ENCODE measurements at regions not wholly inside any gene's neighbourhood (a gene's known extent, or its start where the extent isn't known, plus 50 kb on each side); places are given as distances from the start of the nearest gene placed in this dataset.

DNA sequence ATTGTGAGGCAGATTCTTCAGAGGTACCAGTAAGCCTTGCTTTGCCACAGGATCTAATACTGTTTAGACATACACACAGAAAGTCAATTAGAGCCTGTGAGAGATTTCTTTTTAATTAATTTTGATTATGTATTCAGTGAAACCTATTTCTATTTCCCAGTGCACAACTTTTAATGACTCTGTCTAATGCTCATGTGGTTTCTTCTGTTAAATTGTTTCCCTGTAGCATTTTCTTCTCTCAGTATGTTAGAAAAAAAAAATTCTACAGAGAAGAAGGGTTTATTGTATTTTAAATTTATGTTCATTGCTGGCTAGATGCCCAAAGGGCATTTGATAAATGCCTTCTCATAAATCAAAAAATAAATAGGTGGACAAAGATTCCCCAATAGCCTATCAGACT, 293.7 kb downstream of the C6orf118 start:
- TF ChIP-seq SIN3A (IDR thresholded peaks at IDR 0.05; ENCODE audit: borderline replicate concordance, insufficient read depth, low read length), result no peak
- TF ChIP-seq REST (IDR thresholded peaks at IDR 0.05; ENCODE audit: insufficient read depth in 1 of 2, low read depth in 2 of 2, low read length in 2 of 2), result no peak
- TF ChIP-seq POLR2AphosphoS5 (IDR thresholded peaks at IDR 0.05; ENCODE audit: low read depth, low read length), result no peak
- no peak for TF ChIP-seq TAF1 (IDR thresholded peaks at IDR 0.05; ENCODE audit: borderline replicate concordance, insufficient read depth, low read length)
- TF ChIP-seq FOXP2 (optimal IDR thresholded peaks at IDR 0.05; ENCODE audit: borderline replicate concordance, extremely low read depth, extremely low read length, insufficient read depth), result no peak

DNA sequence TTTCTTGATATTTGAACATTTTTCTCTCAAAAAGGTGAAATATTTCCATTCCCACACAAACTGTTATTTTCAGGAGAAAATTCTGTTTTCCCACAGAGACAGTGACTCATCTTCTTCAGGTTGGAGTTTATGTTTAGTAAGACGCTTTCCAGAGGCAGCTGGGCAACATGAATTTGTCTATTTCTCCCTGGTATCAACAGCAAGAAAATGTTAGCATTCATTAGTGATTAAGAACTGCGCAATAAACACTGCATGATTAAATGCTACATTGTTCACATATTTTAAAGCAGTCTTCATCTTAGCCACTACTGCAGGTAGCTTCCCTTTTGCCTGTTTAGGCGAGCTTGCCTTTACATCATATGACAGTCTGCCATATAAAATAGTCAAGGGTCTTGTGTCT, 295.7 kb downstream of the C6orf118 start:
- no peak for TF ChIP-seq SIN3A (IDR thresholded peaks at IDR 0.05; ENCODE audit: borderline replicate concordance, insufficient read depth, low read length)

DNA sequence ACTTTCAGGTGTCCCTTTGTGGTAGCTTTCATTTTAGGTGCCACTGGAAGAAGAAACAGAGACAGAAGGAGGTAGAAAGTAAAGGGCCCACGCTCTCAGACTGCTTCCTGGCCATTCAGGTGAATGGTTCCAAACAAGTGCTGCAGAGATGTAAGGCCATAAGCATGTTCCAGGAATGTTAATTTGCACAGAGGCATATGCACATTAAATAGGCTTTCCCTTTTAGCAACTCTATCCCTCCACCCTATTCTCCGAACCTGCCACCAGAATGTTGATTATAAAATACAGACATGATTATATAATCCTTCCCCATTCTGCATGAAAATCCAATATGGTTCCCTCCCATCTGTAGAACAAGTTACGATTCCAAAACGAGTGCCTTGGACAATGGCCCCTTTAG, 297.2 kb downstream of the C6orf118 start:
- no peak for TF ChIP-seq POLR2AphosphoS5 (IDR thresholded peaks at IDR 0.05; ENCODE audit: low read depth, low read length)
- TF ChIP-seq FOXP2 (optimal IDR thresholded peaks at IDR 0.05; ENCODE audit: borderline replicate concordance, extremely low read depth, extremely low read length, insufficient read depth), result no peak
- TF ChIP-seq TAF1 (IDR thresholded peaks at IDR 0.05; ENCODE audit: borderline replicate concordance, insufficient read depth, low read length), result no peak
- TF ChIP-seq REST (IDR thresholded peaks at IDR 0.05; ENCODE audit: insufficient read depth in 1 of 2, low read depth in 2 of 2, low read length in 2 of 2), result no peak
- TF ChIP-seq SIN3A (IDR thresholded peaks at IDR 0.05; ENCODE audit: borderline replicate concordance, insufficient read depth, low read length), result no peak

DNA sequence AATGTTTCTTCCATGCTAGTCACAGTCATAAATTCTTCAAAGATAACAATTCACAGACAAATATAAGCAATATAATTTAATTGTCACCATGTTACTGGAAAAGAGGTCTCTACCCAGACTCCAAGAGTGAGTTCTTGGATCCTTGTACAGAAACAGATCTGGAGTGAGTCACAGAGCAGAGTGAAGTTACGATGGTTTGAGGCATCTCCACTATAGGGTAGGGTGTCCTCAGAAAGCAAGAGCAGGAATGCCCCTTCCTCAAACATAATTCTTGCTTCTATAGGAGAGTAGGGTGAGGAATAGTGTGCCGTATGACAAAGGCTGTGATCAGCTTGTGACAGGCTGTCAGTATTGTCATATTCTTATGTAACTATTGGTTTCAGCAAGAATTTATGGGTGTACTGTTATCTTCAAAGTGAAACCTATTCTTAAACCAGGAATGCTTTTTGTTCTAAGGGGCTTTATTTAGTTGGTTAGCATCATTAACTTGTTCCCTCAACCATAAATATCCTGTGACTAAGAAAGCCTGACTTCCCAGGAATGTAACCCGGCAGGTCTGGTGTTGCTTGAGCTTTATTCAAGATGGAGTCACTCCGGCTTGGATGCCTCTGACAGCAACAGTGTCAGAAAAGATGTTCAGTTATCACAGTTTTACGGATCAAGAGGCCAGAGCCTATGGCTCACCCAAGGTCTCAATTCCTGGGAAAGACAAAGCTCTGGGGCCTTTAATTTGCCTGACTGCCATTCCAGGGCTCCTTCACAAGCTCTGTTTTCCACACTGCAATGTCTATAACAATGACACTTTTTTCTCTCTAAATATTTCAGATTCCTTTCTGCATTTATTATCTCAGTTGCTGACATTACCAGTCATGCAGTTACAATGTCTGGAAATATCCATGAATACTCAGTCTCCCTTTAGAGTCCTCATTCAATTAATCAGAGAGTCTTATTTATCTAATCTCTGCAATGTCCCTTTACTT, 298.6 kb downstream of the C6orf118 start:
- no peak for TF ChIP-seq POLR2AphosphoS5 (IDR thresholded peaks at IDR 0.05; ENCODE audit: low read depth, low read length)
- no peak for TF ChIP-seq FOXP2 (optimal IDR thresholded peaks at IDR 0.05; ENCODE audit: borderline replicate concordance, extremely low read depth, extremely low read length, insufficient read depth)
- no peak for TF ChIP-seq REST (IDR thresholded peaks at IDR 0.05; ENCODE audit: insufficient read depth in 1 of 2, low read depth in 2 of 2, low read length in 2 of 2)
- no peak for TF ChIP-seq SIN3A (IDR thresholded peaks at IDR 0.05; ENCODE audit: borderline replicate concordance, insufficient read depth, low read length)
- TF ChIP-seq TAF1 (IDR thresholded peaks at IDR 0.05; ENCODE audit: borderline replicate concordance, insufficient read depth, low read length), result no peak

- no peak for TF ChIP-seq TAF1 (IDR thresholded peaks at IDR 0.05; ENCODE audit: borderline replicate concordance, insufficient read depth, low read length)
- TF ChIP-seq REST (IDR thresholded peaks at IDR 0.05; ENCODE audit: insufficient read depth in 1 of 2, low read depth in 2 of 2, low read length in 2 of 2), result no peak
- no peak for TF ChIP-seq SIN3A (IDR thresholded peaks at IDR 0.05; ENCODE audit: borderline replicate concordance, insufficient read depth, low read length)
- no peak for TF ChIP-seq POLR2AphosphoS5 (IDR thresholded peaks at IDR 0.05; ENCODE audit: low read depth, low read length)
- no peak for TF ChIP-seq FOXP2 (optimal IDR thresholded peaks at IDR 0.05; ENCODE audit: borderline replicate concordance, extremely low read depth, extremely low read length, insufficient read depth)
Observed at GRCh38 chr6:165008971-165009370, 300.4 kb downstream of the C6orf118 start.
